Progenitor cell of endocrine pancreas (in vitro differentiated cells): ENCODE measurements at regions not wholly inside any gene's neighbourhood (a gene's known extent, or its start where the extent isn't known, plus 50 kb on each side); places are given as distances from the start of the nearest gene placed in this dataset.

Source experiments
- DNase-seq: peaks from one replicate; pipeline ENCODE4 v3.0.0; 2021; ENCODE audit warnings: low spot score; ENCODE audit not compliant: unreplicated experiment
- H3K27ac Mint-ChIP-seq: 2 replicates; pipeline ENCODE4 v1.8.0; 2021; ENCODE audit warnings: mild to moderate bottlenecking, moderate library complexity, mixed read lengths
- H3K27me3 Mint-ChIP-seq: 2 replicates; pipeline ENCODE4 v1.8.0; 2021; ENCODE audit warnings: mixed read lengths
- H3K36me3 Mint-ChIP-seq: 2 replicates; pipeline ENCODE4 v1.8.0; 2022; ENCODE audit warnings: mixed read lengths; ENCODE audit not compliant: insufficient read depth
- H3K4me1 Mint-ChIP-seq: 2 replicates; pipeline ENCODE4 v1.8.0; 2021; ENCODE audit warnings: low read depth, mixed read lengths
- H3K4me3 Mint-ChIP-seq: 2 replicates; pipeline ENCODE4 v1.8.0; 2021; ENCODE audit warnings: low read depth, mild to moderate bottlenecking, moderate library complexity, mixed read lengths
- H3K9me3 Mint-ChIP-seq: 2 replicates; pipeline ENCODE4 v1.8.0; 2021; ENCODE audit warnings: low read depth, mixed read lengths
- TF ChIP-seq, protein P1 (sequence below): fragments of 200-600 bp; sonication (generic); IDR thresholded peaks from one replicate; pipeline ENCODE4 v1.5.0; 2021; ENCODE audit warnings: antibody characterized with exemption, mild to moderate bottlenecking; ENCODE audit not compliant: unreplicated experiment

DNA sequence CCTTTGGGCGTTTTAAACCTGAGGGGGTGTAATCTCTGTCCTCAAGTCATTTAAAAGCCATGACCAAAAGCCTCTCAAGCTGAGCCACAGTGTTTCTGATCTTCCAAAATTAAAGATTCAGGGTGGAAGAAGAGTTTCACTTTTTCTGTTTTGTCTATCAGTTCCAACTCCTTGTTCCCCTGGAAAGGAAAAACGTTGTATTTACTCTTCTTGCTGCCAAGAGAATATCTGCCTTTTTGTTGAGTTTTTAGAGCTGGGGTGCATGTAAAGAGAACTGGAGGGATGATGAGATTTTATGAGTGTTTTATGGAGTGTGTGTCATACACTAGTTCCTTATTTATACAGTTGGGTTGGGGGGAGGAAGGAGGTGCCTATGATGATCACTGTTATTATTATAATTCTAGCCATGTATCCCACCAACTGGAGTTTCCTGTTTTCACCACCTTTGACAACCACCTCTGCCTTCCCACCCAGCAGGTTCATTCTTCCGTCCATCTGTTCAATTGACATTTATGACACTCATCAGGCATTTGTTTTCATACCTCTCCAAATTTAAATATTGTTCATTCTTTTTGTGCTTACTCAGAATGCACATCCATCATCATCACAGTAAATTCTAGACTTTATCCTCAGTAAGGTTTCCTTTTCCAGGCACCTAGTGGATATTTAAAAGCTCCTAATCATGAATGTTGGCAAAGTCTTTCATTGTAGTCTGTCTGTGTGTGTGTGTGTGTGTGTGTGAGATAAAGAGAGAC lies 97.9 kb upstream of the MPDZ start:
- Mint-ChIP-seq H3K27me3 (no peaks in the 10 kb centered on the region), H3K9me3 (no peaks in the 10 kb centered on the region), H3K36me3 (no peaks in the 10 kb centered on the region), H3K27ac (no peak overlapping the region), H3K4me3 (no peak overlapping the region), H3K4me1 (no peaks in the 10 kb centered on the region)
- no peak for DNase-seq
- TF ChIP-seq, protein P1, sequence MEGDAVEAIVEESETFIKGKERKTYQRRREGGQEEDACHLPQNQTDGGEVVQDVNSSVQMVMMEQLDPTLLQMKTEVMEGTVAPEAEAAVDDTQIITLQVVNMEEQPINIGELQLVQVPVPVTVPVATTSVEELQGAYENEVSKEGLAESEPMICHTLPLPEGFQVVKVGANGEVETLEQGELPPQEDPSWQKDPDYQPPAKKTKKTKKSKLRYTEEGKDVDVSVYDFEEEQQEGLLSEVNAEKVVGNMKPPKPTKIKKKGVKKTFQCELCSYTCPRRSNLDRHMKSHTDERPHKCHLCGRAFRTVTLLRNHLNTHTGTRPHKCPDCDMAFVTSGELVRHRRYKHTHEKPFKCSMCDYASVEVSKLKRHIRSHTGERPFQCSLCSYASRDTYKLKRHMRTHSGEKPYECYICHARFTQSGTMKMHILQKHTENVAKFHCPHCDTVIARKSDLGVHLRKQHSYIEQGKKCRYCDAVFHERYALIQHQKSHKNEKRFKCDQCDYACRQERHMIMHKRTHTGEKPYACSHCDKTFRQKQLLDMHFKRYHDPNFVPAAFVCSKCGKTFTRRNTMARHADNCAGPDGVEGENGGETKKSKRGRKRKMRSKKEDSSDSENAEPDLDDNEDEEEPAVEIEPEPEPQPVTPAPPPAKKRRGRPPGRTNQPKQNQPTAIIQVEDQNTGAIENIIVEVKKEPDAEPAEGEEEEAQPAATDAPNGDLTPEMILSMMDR, result no peak

DNA sequence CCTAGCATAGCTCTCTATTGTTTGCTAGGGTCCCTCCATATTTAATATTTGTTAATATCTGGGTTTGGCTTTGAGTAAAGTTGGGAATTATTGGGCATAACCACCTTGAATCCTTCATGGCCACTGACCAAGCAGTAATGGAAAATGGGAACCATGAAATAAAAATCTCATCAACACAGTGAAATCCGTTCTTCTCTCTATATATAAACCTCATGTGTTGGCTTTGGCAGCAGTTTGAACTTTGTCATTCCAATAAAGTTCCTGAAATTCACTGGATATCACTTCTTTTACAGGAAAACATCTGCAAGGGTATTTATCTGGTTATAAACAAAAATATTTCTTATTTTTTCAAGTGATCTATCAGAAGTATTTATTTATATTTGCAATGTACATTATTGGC lies 93.0 kb upstream of the MPDZ start:
- no peaks in the 10 kb centered on the region for H3K36me3 Mint-ChIP-seq
- H3K27me3 Mint-ChIP-seq, result no peaks in the 10 kb centered on the region
- no peaks in the 10 kb centered on the region for H3K4me1 Mint-ChIP-seq
- TF ChIP-seq, protein P1, result no peak
- no peak overlapping the region for H3K4me3 Mint-ChIP-seq
- H3K9me3 Mint-ChIP-seq, result no peaks in the 10 kb centered on the region
- no peak overlapping the region for H3K27ac Mint-ChIP-seq
- no peak for DNase-seq

DNA sequence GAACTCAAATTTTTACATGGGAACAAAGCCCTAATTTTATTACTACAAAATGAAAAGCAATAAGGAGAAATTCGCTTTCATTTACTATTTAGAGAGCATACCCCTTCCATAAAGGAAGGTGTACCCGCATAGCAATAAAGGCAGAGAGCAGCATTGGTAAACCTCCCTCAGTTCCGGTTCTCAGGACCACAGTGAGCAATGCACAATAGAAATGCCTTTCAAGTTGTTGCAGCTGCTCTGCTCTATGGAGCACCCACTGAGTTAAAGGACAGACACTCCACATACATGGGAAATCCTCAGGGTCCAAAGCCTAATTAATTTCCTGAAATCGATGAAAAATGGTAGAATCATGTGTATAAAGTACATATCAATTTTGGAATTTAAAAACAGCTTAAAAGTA lies 89.9 kb upstream of the MPDZ start:
- Mint-ChIP-seq H3K9me3 (no peaks in the 10 kb centered on the region), H3K4me1 (no peaks in the 10 kb centered on the region), H3K27ac (no peak overlapping the region), H3K36me3 (no peaks in the 10 kb centered on the region), H3K27me3 (no peaks in the 10 kb centered on the region), H3K4me3 (no peak overlapping the region)
- TF ChIP-seq, protein P1, result no peak
- no peak for DNase-seq

DNA sequence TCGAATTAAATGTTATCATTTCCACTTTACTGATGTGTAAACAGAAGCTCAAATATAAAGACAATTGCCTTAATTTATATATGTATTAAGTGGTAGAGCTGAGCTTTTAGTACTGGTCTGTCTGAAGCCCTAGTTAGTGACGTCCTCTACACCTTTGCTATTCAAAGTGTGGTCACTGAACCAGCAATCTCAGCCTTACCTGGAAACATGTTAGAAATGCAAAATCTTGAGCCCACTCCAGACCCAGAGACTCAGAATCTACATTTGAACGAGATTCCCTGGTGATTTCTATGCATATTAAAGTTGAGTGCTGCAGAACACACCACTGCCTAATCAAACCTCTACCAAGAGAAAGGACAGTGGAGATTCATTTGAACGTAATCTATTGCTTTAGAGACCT lies 88.3 kb upstream of the MPDZ start:
- Mint-ChIP-seq H3K4me3 (no peak overlapping the region), H3K9me3 (no peaks in the 10 kb centered on the region), H3K27ac (no peak overlapping the region), H3K4me1 (no peaks in the 10 kb centered on the region), H3K27me3 (no peaks in the 10 kb centered on the region), H3K36me3 (no peaks in the 10 kb centered on the region)
- DNase-seq, result no peak
- TF ChIP-seq, protein P1, result no peak

DNA sequence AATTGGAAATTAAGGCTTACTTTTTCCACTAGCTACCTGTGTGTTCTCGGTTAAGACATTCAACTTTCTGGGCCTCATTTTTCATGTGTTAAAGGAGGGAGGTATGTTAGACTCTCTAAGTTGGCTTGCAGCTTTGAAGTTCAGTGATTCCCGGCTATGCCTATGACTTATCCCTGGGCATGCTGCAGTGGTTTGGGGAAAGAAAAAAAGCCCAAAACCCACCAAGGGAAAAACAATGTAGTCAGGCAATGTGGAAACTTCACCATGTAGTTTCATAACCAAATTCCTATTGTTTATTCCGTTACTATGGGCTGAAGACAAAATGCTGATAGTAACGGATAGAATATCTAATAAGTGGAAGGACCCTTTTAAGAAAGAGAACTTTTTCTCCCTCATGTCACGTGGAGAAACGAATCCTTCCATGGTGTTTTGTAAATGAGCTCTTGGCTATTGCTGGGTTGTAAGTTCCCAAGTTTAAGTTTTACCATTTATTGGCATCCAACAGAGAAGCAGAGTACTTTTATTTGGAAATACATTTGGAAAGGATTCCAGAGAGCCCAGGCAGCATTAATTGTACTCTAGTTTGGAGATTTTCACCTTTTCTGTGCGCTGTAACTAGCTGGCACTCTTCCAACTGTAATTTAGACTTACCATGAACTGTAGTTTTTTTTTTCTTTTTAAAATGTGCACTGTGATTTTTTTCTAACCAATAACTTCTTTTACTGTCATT lies 84.9 kb upstream of the MPDZ start:
- Mint-ChIP-seq H3K36me3 (no peaks in the 10 kb centered on the region), H3K27ac (no peak overlapping the region), H3K9me3 (no peaks in the 10 kb centered on the region), H3K4me3 (no peak overlapping the region), H3K4me1 (no peaks in the 10 kb centered on the region), H3K27me3 (no peaks in the 10 kb centered on the region)
- TF ChIP-seq, protein P1, result no peak
- no peak for DNase-seq
